Sigmoid colon (tissue), 4 donors: ENCODE measurements at regions not wholly inside any gene's neighbourhood (a gene's known extent, or its start where the extent isn't known, plus 50 kb on each side); places are given as distances from the start of the nearest gene placed in this dataset.

Experiments
- EP300 ChIP-seq, 4 donors: sonication (generic); formaldehyde crosslinking; IDR thresholded peaks; one replicate each; pipeline ENCODE4 v1.6.1; 2017; ENCODE audit warnings: antibody characterized with exemption in 4 of 4
- POLR2A ChIP-seq, 2 donors: fragments of 450-650 bp; IDR thresholded peaks; one replicate each; pipeline ENCODE4 v1.6.1; 2016; ENCODE audit warnings: antibody characterized with exemption in 2 of 2, mild to moderate bottlenecking in 2 of 2, moderate library complexity in 2 of 2
- TF ChIP-seq, protein P1 (sequence below), 4 experiments: fragments of 450-650 bp in 3 of 4; fragments of 200-600 bp in 1 of 4; IDR thresholded peaks; one replicate each; pipeline ENCODE4 v1.5.1; 2016 to 2019; ENCODE audit warnings: antibody characterized with exemption in 4 of 4, mild to moderate bottlenecking in 3 of 4, moderate library complexity in 2 of 4

DNA sequence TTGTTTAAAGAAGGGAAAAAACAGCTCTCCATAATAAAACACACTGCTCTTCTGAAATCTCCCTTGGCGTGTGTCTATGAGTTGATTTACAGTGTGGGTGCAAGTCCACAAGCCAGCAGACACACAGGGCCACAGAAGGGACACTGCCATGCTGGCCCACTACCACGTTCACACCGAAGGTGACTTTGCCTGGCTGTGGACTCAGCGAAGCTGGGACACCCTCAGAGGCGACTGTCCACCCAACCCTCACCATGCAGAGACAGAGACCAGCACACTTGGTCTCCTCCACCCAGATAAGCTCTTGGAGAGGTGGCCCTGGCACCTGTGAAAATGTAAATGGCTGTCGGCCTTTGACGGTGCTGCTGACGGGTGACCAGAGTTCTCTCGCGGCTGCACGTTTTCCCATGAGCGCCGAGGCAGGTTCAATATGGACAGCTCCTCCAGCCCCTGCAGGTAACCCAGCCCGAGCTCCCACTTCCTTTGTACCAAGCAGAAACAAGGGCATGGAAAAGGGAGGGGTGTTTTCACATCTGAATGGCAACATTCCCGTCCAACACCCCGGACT lies 78.0 kb downstream of the YTHDF1 start:
- no peak for TF ChIP-seq POLR2A (IDR thresholded peaks at IDR 0.05)
- TF ChIP-seq, protein P1, sequence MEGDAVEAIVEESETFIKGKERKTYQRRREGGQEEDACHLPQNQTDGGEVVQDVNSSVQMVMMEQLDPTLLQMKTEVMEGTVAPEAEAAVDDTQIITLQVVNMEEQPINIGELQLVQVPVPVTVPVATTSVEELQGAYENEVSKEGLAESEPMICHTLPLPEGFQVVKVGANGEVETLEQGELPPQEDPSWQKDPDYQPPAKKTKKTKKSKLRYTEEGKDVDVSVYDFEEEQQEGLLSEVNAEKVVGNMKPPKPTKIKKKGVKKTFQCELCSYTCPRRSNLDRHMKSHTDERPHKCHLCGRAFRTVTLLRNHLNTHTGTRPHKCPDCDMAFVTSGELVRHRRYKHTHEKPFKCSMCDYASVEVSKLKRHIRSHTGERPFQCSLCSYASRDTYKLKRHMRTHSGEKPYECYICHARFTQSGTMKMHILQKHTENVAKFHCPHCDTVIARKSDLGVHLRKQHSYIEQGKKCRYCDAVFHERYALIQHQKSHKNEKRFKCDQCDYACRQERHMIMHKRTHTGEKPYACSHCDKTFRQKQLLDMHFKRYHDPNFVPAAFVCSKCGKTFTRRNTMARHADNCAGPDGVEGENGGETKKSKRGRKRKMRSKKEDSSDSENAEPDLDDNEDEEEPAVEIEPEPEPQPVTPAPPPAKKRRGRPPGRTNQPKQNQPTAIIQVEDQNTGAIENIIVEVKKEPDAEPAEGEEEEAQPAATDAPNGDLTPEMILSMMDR (IDR thresholded peaks at IDR 0.05), result no peak
- TF ChIP-seq EP300 (IDR thresholded peaks at IDR 0.05), result no peak
